HG03135 (cell line): ENCODE measurements at regions not wholly inside any gene's neighbourhood (a gene's known extent, or its start where the extent isn't known, plus 50 kb on each side); places are given as distances from the start of the nearest gene placed in this dataset.
A peak's percentile ranks its signal among the peaks of the same experiment; 100 is the strongest.

Experiments used
- ATAC-seq: cut with Tn5 transposase; IDR thresholded peaks from one replicate; pipeline ENCODE4 v1.9.1; 2021; ENCODE audit warnings: mild to moderate bottlenecking, moderate library complexity; ENCODE audit not compliant: unreplicated experiment

GRCh38 chr6:62480544-62480943 lies 194.5 kb upstream of the KHDRBS2 start:
- ATAC-seq = no peak

GRCh38 chr6:62479697-62480220 lies 193.7 kb upstream of the KHDRBS2 start:
- ATAC-seq = no peak

GRCh38 chr6:62474793-62475192 lies 188.8 kb upstream of the KHDRBS2 start:
- ATAC-seq = no peak

DNA sequence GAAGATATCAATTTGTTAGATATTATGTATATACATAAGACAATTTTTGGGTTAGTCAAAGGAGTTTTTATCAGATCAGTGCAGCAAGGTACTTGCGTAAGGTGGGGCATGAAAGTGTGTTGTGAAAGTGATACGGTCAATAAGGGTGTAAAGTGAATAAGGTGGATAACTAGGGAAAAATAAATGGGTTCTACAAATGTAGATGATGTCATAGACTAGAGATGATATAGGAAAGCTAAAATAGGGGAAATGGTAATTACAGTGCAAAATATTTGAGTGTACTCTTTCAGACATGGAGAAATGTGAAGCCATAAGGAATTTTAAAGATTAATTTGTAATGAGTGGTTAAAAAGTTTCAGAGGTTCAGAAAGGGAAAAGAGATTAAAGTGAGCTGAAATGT lies 180.6 kb upstream of the KHDRBS2 start:
- ATAC-seq = no peak

- no peak for ATAC-seq
Measured at GRCh38 chr6:62465206-62465605, 179.2 kb upstream of the KHDRBS2 start.

GRCh38 chr6:62452586-62452985 lies 166.6 kb upstream of the KHDRBS2 start:
- no peak for ATAC-seq

DNA sequence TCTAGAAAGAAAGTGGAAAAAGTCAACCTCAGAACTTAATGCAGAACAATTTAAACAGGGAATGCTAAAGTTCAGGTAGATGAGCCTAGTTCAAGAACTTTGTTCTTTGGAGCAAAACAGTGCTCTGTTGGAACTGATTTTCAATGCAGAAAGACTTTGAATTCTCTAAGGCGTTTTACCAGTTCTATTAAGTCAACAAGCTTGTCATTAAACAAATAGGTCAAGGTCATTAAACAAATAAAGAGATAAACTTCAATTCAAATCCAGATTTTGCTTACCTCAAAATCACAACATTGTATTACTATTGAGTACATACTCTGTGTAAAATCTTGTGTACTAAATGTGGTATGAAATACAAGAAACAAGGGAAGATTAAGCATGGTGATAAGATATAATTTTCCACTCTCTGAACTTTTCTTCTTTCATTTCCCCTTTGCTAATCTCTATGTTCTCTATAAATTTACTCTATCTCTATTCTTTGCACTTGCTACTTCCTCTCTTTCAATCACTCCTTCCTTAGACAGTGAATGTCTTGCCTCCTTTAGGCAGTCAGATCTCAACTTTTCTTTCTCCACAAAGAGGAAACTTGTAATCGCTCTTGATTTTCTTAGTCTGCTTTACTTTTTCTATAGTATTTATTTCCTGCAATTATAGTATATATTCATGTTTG lies 160.8 kb upstream of the KHDRBS2 start:
- no peak for ATAC-seq

DNA sequence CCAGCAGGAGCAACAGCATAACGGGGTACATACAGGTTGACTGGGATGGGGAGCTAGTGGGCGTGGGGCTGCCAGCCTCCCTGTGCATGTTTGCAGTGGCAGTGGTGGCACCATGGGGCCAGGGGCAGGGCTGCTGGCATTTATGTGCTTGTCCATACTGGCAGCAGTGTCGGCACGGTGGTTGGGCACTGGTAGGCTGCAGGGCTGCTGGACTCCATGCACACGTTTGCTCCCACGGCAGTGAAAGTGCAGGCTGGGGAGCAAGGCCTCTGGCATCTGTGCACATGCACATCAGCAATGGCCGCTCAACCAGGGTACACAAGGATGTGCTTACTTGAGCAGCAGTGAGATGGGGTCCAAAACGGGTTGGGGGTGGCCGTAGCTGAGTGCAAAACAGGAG lies 159.5 kb upstream of the KHDRBS2 start:
- ATAC-seq = no peak

GRCh38 chr6:62441182-62441581 lies 155.2 kb upstream of the KHDRBS2 start:
- ATAC-seq = no peak

DNA sequence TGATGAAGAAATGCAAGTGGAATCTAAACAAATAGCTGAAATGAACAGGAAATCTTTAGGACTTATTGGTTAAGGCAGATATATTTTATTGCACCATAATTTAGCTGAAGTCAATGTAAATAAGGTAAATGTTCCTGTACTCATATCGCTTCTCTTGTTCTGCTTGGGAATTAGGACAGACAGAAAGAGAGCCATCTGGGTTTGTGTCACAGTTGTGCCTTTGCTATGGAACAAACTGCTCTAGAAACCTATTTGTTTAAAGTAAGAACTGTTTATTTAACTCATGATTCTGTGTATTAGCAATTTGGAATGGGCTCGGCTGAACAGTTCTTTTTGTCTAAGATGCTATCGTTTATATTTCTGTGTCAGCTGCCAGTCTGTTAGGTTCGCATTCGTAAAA lies 143.8 kb upstream of the KHDRBS2 start:
- no peak for ATAC-seq

DNA sequence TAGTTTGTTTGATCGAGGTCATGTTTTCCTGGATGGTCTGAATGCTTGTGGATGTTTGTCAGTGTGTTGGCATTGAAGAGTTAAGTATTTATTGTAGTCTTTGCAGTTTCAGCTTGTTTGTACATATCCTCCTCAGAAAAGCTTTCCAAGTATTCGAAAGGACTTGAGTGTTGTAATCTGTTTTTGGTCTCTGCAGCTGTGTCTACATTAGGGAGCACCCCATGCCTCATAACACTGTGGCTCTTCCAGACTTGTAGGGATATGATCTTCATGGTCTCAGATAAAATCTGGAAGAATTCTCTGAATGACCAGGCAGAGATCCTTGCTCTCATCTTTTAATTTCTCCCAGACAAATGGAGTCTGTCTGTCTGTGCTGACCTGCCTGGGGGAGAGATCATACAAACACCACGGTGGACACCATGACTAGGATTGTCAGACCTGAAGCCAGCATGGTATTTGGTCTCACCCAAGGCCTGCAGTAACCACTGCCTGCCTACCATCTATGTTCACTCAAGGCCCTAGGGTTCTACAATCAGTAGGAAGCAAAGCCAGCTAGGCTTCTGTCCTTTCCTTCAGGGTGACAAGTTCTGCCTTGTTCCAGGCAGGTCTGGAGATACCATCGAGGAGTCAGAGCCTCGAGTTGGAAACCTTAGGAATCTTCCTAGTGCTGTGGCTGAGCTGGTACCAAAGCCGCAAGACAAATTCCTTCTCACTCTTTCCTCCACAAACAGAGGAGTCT lies 114.7 kb upstream of the KHDRBS2 start:
- no peak for ATAC-seq

GRCh38 chr6:62393608-62394007 lies 107.6 kb upstream of the KHDRBS2 start:
- ATAC-seq = no peak

DNA sequence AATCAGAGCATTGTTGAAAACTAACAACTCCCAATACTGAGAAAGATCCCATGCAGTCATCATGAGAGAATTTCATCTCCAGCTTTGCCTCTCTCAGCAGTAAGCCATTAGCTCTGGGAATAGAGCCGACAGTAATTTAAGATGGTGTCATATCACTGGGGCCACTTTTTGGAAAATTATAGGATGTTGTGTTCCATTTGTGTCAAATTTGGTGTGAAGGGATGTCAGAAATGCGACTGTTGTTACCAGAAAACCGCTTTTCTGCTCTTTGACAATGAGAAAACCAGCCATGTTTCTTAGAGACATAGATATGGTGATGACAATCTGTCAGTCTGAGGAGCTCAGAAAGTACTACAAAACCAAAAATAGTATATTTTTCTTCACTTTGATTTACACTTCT lies 106.3 kb upstream of the KHDRBS2 start:
- ATAC-seq = no peak

DNA sequence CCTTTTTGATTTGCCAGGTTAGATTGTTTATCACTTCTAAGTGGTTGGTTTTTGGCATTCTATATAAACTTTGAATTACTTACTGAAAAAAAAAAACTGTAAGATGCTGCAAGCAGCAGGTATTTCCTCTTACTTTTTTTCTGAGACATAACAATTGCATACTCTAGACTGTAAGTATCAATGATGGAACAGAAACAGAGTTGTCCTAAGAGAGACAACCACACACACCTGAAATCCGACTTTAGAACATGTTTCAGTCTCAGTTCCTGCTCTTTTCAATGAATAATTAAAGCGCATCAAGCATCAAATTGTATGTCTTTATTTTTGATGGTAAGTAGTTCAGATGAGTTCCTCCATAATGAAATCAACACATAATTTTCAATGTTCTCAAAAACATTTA lies 105.3 kb upstream of the KHDRBS2 start:
- no peak for ATAC-seq

- ATAC-seq = no peak
Measured at GRCh38 chr6:62390401-62390800, 104.4 kb upstream of the KHDRBS2 start.

DNA sequence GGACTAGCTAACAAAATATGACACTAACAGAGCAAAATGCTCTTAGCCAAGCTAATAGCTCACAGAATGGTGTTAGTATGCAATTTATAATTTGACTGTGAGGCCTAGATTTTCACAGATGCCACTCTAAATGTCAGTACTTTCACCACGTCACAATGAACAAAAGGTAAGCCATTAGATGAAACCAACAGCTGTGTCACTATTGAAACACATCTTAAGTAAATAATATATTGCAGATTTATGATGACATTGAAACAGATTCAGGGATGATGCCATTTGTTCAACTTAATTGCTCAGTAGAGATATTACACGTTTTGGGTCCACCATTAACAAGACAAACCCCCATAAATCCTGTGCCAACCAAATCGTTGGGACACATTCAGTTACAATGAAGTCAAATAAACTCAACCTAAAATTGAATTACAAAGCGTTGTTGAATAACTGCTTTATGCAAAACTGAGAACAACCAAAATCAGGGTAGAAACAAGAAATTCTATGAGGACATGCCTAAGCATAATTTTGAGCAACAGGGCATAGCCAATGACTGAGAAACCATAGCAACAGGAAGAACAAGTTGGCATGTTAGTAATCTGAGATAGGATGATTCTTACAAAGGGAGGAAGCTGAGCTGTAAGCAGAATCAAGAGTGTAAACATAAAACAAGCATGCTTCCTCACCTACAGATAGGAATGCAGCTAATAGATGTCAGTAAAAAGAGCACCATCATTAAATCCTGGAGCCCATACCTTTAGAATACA lies 85.6 kb upstream of the KHDRBS2 start:
- ATAC-seq = no peak

GRCh38 chr6:62367601-62368000 lies 81.6 kb upstream of the KHDRBS2 start:
- ATAC-seq = peak; percentile 100

- no peak for ATAC-seq
Measured at GRCh38 chr6:62362097-62362496, 76.1 kb upstream of the KHDRBS2 start.

DNA sequence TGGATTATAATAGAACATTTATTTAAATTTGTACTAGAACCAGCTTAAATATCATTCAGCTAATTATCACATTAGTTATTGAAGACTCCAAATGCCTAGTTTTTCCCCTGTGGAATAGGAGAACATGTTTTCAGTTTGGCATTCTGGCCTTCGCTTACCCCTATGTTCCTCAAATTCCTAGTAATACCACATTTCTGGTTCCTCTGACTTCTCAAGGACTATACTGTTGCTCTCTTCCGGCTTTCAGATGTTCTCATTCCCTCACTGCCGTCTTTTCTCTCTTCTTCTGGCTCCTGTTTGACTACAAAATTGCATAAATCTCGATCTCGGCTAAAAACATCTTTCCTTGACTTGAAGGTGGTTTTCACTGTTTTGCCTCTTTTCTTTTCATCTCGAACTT lies 71.8 kb upstream of the KHDRBS2 start:
- no peak for ATAC-seq

DNA sequence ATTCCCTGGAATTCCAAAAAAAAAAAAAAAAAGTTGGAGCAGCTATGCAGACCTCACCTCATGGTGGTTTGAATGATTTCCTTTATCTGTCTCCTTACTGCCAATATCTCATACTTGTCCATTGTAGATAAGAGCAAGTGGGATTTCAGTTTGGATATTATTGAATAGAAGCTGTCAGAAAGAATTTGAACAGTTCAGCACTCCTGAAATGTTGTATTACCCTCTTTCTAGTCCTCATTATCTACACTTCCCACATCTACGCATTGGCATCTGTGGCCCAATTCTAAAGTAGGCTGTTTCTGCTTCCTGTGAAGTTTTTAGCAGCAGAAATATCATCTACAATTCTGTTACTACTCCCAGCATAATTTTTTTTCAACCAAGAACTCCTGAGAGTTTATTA lies 68.2 kb upstream of the KHDRBS2 start:
- ATAC-seq = no peak

DNA sequence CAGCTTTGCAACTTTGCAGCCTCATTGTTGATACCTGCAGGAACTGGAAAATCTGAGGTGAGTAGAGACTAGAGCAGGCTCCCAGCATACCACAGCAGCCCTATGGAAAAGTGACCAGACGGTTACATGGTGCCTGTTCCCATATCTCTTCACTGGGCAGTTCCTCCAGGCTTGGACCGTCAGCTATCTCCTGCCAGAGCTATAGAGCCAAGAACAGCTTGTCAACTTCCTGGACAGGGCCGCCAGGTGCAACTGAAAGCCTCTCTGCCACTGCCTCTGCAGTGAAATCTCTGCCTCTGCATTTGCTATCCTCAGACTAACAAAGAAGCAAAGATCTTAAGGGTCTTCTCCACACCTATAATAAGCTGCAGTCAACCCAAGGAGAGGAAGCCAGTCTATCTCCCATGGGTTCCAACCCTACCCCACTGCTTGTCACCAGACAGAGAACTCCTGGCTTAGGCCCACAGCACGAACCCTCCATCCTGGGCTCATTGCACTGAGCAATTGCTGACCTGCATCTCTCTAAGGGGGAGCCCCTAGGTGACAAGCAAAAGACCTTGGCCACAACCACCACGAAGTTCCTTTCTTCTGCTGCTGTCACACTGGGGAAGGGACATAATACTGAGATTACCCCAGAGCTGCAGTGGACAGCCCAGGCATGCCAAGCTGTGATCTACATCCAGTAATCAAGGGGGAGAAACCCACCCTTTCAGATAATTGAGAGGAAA lies 60.1 kb upstream of the KHDRBS2 start:
- ATAC-seq = no peak
